Left renal cortex interstitium (tissue), 4 donors: ENCODE measurements at regions not wholly inside any gene's neighbourhood (a gene's known extent, or its start where the extent isn't known, plus 50 kb on each side); places are given as distances from the start of the nearest gene placed in this dataset.
"Not testable (repeated sequence)": the region's sequence is repeated elsewhere in the genome, so short reads cannot be mapped to it uniquely, and the experiment has no call there.

Experiments used
- DNase-seq, 4 donors: peaks; one replicate each; pipeline ENCODE4 v3.0.0-alpha.2; 2013; ENCODE audit warnings: low read depth in 4 of 4, low spot score in 2 of 4, missing footprints in 1 of 4

GRCh38 chr3:20747741-20748140 lies 561.7 kb upstream of the SGO1 start:
- DNase-seq = no peak

- peak in 2 of 4 donors; percentile 13 to 20 for DNase-seq
Observed at GRCh38 chr3:20743553-20744321, 557.7 kb upstream of the SGO1 start.

GRCh38 chr3:20742903-20743552 lies 557.0 kb upstream of the SGO1 start:
- peak in 1 of 4 donors; percentile 2 for DNase-seq

- no peak for DNase-seq
Observed at GRCh38 chr3:20741381-20741780, 555.4 kb upstream of the SGO1 start.

GRCh38 chr3:20739814-20740213 lies 553.8 kb upstream of the SGO1 start:
- no peak for DNase-seq

GRCh38 chr3:20736287-20736852 lies 550.4 kb upstream of the SGO1 start:
- DNase-seq = no peak

GRCh38 chr3:20729185-20729584 lies 543.2 kb upstream of the SGO1 start:
- DNase-seq = no peak

- DNase-seq = no peak
Observed at GRCh38 chr3:20726786-20727185, 540.8 kb upstream of the SGO1 start.

- DNase-seq = no peak
Observed at GRCh38 chr3:20724241-20724640, 538.2 kb upstream of the SGO1 start.

- not testable (repeated sequence) for DNase-seq
Observed at GRCh38 chr3:20716425-20716824, 530.4 kb upstream of the SGO1 start.

GRCh38 chr3:20701641-20702040 lies 515.6 kb upstream of the SGO1 start:
- no peak for DNase-seq

- no peak for DNase-seq
Observed at GRCh38 chr3:20700714-20701113, 514.7 kb upstream of the SGO1 start.

GRCh38 chr3:20698896-20699295 lies 512.9 kb upstream of the SGO1 start:
- no peak for DNase-seq

GRCh38 chr3:20696388-20697150 lies 510.6 kb upstream of the SGO1 start:
- no peak for DNase-seq

- no peak for DNase-seq
Observed at GRCh38 chr3:20692675-20693074, 506.7 kb upstream of the SGO1 start.

GRCh38 chr3:20683910-20684309 lies 497.9 kb upstream of the SGO1 start:
- no peak for DNase-seq

GRCh38 chr3:20682573-20682972 lies 496.6 kb upstream of the SGO1 start:
- DNase-seq = no peak

GRCh38 chr3:20680990-20681628 lies 495.1 kb upstream of the SGO1 start:
- DNase-seq = no peak

GRCh38 chr3:20673866-20674265 lies 487.9 kb upstream of the SGO1 start:
- DNase-seq = no peak

GRCh38 chr3:20669675-20670074 lies 483.7 kb upstream of the SGO1 start:
- no peak for DNase-seq

- no peak for DNase-seq
Observed at GRCh38 chr3:20669184-20669583, 483.2 kb upstream of the SGO1 start.
